SK-N-MC (cell line): ENCODE measurements at regions not wholly inside any gene's neighbourhood (a gene's known extent, or its start where the extent isn't known, plus 50 kb on each side); places are given as distances from the start of the nearest gene placed in this dataset.

Experiments used
- EZH2 ChIP-seq: fragments of 200-600 bp; sonication (generic); IDR thresholded peaks from one replicate; pipeline ENCODE4 v1.6.1; 2017; ENCODE audit warnings: antibody characterized with exemption
- POLR2AphosphoS5 ChIP-seq: IDR thresholded peaks from 2 replicates; pipeline ENCODE4 v1.6.1; 2012; ENCODE audit warnings: mild to moderate bottlenecking, low read depth, low read length, borderline replicate concordance

DNA sequence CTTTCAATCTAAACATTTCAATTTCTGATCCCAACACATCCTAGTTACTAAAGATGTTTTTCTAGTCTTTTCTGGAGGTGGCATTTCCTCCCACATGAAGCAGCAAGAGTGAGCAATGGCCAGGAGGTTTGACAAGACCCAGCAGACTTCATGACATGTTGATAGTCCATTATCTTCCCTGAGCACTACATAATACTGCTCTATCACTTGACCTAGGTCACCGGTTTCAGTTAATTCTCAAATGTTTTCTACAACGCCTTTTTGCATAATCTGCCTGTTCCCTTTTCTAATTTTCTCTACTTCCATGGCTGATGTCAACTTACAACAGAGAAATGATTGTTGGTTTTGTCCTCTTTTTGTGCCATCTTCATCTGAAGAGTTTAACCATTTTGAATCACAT lies 62.0 kb upstream of the GPRIN3 start:
- TF ChIP-seq EZH2 (no peak), POLR2AphosphoS5 (no peak)
